ENCODE measurements at regions not wholly inside any gene's neighbourhood (a gene's known extent, or its start where the extent isn't known, plus 50 kb on each side); places are given as distances from the start of the nearest gene placed in this dataset.
"Not testable (repeated sequence)": the region's sequence is repeated elsewhere in the genome, so short reads cannot be mapped to it uniquely, and the experiment has no call there.

DNA sequence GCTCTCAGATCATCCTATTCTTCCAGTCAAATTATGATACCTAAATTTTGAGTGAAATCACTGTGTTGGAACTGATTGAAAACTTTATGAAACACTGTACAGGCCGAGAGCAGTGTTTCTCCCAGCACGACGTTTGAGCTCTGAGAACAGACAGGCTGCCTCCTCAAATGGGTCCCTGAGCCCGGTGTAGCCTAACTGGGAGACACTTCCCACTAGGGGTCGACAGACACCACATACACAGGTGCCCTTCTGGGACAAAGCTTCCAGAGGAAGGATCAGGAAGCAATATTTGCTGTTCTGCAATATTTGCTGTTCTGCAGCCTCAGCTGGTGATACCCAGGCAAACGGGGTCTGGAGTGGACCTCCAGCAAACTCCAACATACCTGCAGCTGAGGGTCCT, 392.5 kb upstream of the PBX1 start:
- H3K27me3 ChIP-seq; H3K27ac ChIP-seq; H3K4me1 ChIP-seq; H3K4me3 ChIP-seq; H3K36me3 ChIP-seq; intact Hi-C loops (cut with DNase I; ENCODE audit: low total_unique reads); H3K9me3 ChIP-seq: not testable (repeated sequence)
- peak in 2 of 3 donors; percentile 44 to 52 for TF ChIP-seq CTCF (IDR thresholded peaks at IDR 0.05)
- peak; percentile 18 to 51 for DNase-seq (ENCODE audit: low spot score in 2 of 2)

GRCh38 chr1:164177118-164177517, 381.9 kb upstream of the PBX1 start:
- no peak for TF ChIP-seq CTCF (IDR thresholded peaks at IDR 0.05)
- Histone ChIP-seq H3K27ac (no peak overlapping the region), H3K9me3 (no peaks in the 10 kb centered on the region), H3K27me3 (no peaks in the 10 kb centered on the region), H3K36me3 (no peaks in the 10 kb centered on the region), H3K4me3 (no peak overlapping the region), H3K4me1 (no peaks in the 10 kb centered on the region)
- intact Hi-C loops (cut with DNase I; ENCODE audit: low total_unique reads), result no loop called here
- DNase-seq (ENCODE audit: low spot score in 2 of 2), result no peak

DNA sequence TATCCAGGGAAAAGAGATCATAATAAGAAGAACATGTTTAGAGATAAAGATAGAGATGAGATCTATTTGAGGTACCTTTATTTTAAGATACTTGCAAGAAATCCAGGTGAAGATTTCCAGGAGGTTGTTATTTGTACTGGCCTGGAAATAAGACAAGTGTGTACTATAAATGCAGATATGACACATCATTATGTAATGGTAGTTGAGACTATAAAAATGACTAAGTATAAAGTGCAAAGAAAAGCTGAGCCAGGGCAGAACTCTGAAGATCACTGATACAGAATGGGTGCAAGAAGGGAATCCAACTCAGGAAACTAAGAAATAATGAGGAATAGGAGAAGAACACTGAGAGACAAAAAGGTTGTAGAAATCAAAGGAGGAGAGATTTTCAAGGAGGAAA, 378.2 kb upstream of the PBX1 start:
- Histone ChIP-seq H3K27ac (no peak overlapping the region), H3K4me3 (no peak overlapping the region), H3K27me3 (no peaks in the 10 kb centered on the region), H3K36me3 (no peaks in the 10 kb centered on the region), H3K9me3 (peaks cover 0 to 5% of the 10 kb centered on the region in 2 donors), H3K4me1 (no peaks in the 10 kb centered on the region)
- TF ChIP-seq POLR2AphosphoS5 (IDR thresholded peaks at IDR 0.05) (no peak), CTCF (IDR thresholded peaks at IDR 0.05) (no peak), POLR2A (IDR thresholded peaks at IDR 0.05) (no peak)
- intact Hi-C loops (cut with DNase I; ENCODE audit: low total_unique reads), result no loop called here
- DNase-seq (ENCODE audit: low spot score in 2 of 2), result no peak

DNA sequence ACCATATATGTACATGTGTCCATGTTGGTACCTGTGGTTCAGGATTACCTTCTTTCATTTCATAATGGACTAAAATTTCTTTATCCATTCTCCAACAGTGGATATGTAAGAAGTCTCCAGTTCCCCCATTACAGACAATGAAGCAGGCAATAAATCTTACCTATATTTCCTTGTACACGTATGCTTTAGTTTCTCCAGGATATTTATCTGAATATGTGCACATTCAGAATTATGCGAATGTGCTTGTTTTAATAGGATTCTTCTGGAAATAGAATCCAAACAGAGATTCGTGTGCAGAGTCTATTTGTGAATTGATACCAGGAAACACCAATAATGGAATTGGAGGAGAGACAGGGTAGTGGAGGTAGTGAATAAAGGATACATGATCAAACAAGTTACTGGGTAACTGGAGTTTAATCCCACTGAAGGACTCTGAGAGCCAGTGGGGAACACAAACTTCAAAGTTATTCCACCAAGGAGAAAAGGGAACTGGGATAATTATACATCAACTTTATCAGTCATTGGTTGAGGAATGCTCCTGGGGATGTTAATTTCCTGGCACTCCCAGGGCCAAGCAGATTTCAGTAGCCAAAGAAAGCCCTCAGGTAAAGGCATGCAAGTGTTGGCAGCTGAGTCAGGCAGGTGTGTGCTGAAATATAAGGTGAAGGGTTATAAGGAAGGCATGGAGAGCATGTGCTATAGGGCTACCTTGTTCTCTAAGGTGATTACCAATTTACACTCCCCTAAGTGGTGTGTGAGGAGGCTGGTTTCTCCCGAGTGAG, 374.9 kb upstream of the PBX1 start:
- no peak overlapping the region for H3K27ac ChIP-seq

GRCh38 chr1:164186881-164187280, 372.1 kb upstream of the PBX1 start:
- Histone ChIP-seq H3K9me3 (peaks cover 0 to 5% of the 10 kb centered on the region in 2 donors), H3K4me3 (no peak overlapping the region), H3K36me3 (no peaks in the 10 kb centered on the region), H3K27ac (no peak overlapping the region), H3K27me3 (no peaks in the 10 kb centered on the region), H3K4me1 (no peaks in the 10 kb centered on the region)
- intact Hi-C loops (cut with DNase I; ENCODE audit: low total_unique reads), result no loop called here
- DNase-seq (ENCODE audit: low spot score in 2 of 2), result no peak
- TF ChIP-seq POLR2A (IDR thresholded peaks at IDR 0.05) (no peak), CTCF (IDR thresholded peaks at IDR 0.05) (no peak), POLR2AphosphoS5 (IDR thresholded peaks at IDR 0.05) (no peak)

More for the DNA sequence above, 374.9 kb upstream of the PBX1 start:
- Histone ChIP-seq H3K27me3 (no peaks in the 10 kb centered on the region), H3K36me3 (no peaks in the 10 kb centered on the region), H3K4me3 (no peak overlapping the region), H3K9me3 (peaks cover 0 to 5% of the 10 kb centered on the region in 2 donors), H3K4me1 (no peaks in the 10 kb centered on the region)
- DNase-seq (ENCODE audit: low spot score in 2 of 2), result no peak
- intact Hi-C loops (cut with DNase I; ENCODE audit: low total_unique reads), result no loop called here
- no peak for TF ChIP-seq POLR2A (IDR thresholded peaks at IDR 0.05)
- no peak for TF ChIP-seq CTCF (IDR thresholded peaks at IDR 0.05)
- no peak for TF ChIP-seq POLR2AphosphoS5 (IDR thresholded peaks at IDR 0.05)
